Vagina (tissue), 2 donors: ENCODE measurements at regions not wholly inside any gene's neighbourhood (a gene's known extent, or its start where the extent isn't known, plus 50 kb on each side); places are given as distances from the start of the nearest gene placed in this dataset.

Source experiments
- DNase-seq, 2 donors: peaks; one replicate each; pipeline ENCODE4 v3.0.0-alpha.2; 2017; ENCODE audit errors: extremely low spot score in 2 of 2
- H3K27ac ChIP-seq: fragments of 200-600 bp; sonication (generic); one replicate; pipeline ENCODE4 v1.5.1; 2019
- H3K27me3 ChIP-seq: fragments of 200-600 bp; sonication (generic); one replicate; pipeline ENCODE4 v1.5.1; 2019
- H3K36me3 ChIP-seq, 2 donors: fragments of 200-600 bp; sonication (generic); one replicate each; pipeline ENCODE4 v1.5.1; 2017 to 2019
- H3K4me1 ChIP-seq: fragments of 200-600 bp; sonication (generic); one replicate; pipeline ENCODE4 v1.5.1; 2019
- H3K4me3 ChIP-seq, 2 donors: fragments of 200-600 bp; sonication (generic); 1 replicate in 1 of 2; 2 replicates in 1 of 2; pipeline ENCODE4 v1.5.1; 2016 to 2019
- H3K9me3 ChIP-seq: fragments of 200-600 bp; sonication (generic); one replicate; pipeline ENCODE4 v1.5.1; 2019
- CTCF ChIP-seq, 3 experiments: fragments of 450-650 bp in 2 of 3; fragments of 200-600 bp in 1 of 3; sonication (generic) in 1 of 3; IDR thresholded peaks; one replicate each; pipeline ENCODE4 v1.5.1; 2017 to 2019; ENCODE audit warnings: antibody characterized with exemption in 3 of 3, mild to moderate bottlenecking in 2 of 3, moderate library complexity in 2 of 3
- POLR2A ChIP-seq, 2 donors: fragments of 450-650 bp; IDR thresholded peaks; one replicate each; pipeline ENCODE4 v1.6.1; 2017; ENCODE audit warnings: antibody characterized with exemption in 2 of 2, mild to moderate bottlenecking in 2 of 2, moderate library complexity in 2 of 2
- POLR2AphosphoS5 ChIP-seq, 2 donors: sonication (generic); formaldehyde crosslinking; IDR thresholded peaks; one replicate each; pipeline ENCODE4 v1.9.0; 2017; ENCODE audit warnings: antibody characterized with exemption in 2 of 2, mild to moderate bottlenecking in 2 of 2, low read depth in 1 of 2; ENCODE audit not compliant: insufficient read depth in 1 of 2
- intact Hi-C: fragments of 100-400 bp; cut with DNase I; formaldehyde crosslinking; loops from one replicate; pipeline ENCODE4 v1.15.1; 2023

GRCh38 chr5:5572976-5573797, 150.7 kb downstream of the ICE1 start:
- intact Hi-C loops = no loop called here
- peak in 1 of 2 donors; percentile 75 for DNase-seq
- Histone ChIP-seq H3K27me3 (no peaks in the 10 kb centered on the region), H3K9me3 (no peaks in the 10 kb centered on the region), H3K27ac (peak overlapping the region; percentile 67), H3K36me3 (no peaks in the 10 kb centered on the region), H3K4me1 (peaks cover 7% of the 10 kb centered on the region), H3K4me3 (peak overlapping the region in 1 of 2 donors; percentile 10)
- no peak for TF ChIP-seq POLR2AphosphoS5 (IDR thresholded peaks at IDR 0.05; ENCODE audit: insufficient read depth in 1 of 2, low read depth in 1 of 2)
- no peak for TF ChIP-seq CTCF (IDR thresholded peaks at IDR 0.05)
- no peak for TF ChIP-seq POLR2A (IDR thresholded peaks at IDR 0.05)

- Histone ChIP-seq H3K4me3 (peak overlapping the region in 1 of 2 donors; percentile 7), H3K27me3 (no peaks in the 10 kb centered on the region), H3K4me1 (peaks cover 7% of the 10 kb centered on the region), H3K27ac (peak overlapping the region; percentile 67), H3K36me3 (no peaks in the 10 kb centered on the region), H3K9me3 (no peaks in the 10 kb centered on the region)
- TF ChIP-seq CTCF (IDR thresholded peaks at IDR 0.05) (no peak), POLR2AphosphoS5 (IDR thresholded peaks at IDR 0.05; ENCODE audit: insufficient read depth in 1 of 2, low read depth in 1 of 2) (peak in 1 of 2 donors; percentile 11), POLR2A (IDR thresholded peaks at IDR 0.05) (no peak)
- DNase-seq = peak in 1 of 2 donors; percentile 85
- intact Hi-C loops = no loop called here
Measured at GRCh38 chr5:5572010-5572865, 149.8 kb downstream of the ICE1 start.

- Histone ChIP-seq H3K4me1 (peaks cover 7% of the 10 kb centered on the region), H3K4me3 (no peak overlapping the region), H3K36me3 (no peaks in the 10 kb centered on the region), H3K27me3 (no peaks in the 10 kb centered on the region), H3K27ac (no peak overlapping the region), H3K9me3 (no peaks in the 10 kb centered on the region)
- intact Hi-C loops = no loop called here
- DNase-seq = no peak
- TF ChIP-seq POLR2AphosphoS5 (IDR thresholded peaks at IDR 0.05; ENCODE audit: insufficient read depth in 1 of 2, low read depth in 1 of 2) (no peak), POLR2A (IDR thresholded peaks at IDR 0.05) (no peak), CTCF (IDR thresholded peaks at IDR 0.05) (no peak)
Measured at GRCh38 chr5:5570646-5571045, 148.2 kb downstream of the ICE1 start.

- DNase-seq = no peak
- H3K4me3 ChIP-seq = no peak overlapping the region
- H3K9me3 ChIP-seq = no peaks in the 10 kb centered on the region
- H3K27ac ChIP-seq = no peak overlapping the region
- H3K27me3 ChIP-seq = no peaks in the 10 kb centered on the region
- H3K4me1 ChIP-seq = no peaks in the 10 kb centered on the region
- H3K36me3 ChIP-seq = no peaks in the 10 kb centered on the region
- no peak for TF ChIP-seq POLR2A (IDR thresholded peaks at IDR 0.05)
- no peak for TF ChIP-seq CTCF (IDR thresholded peaks at IDR 0.05)
- no peak for TF ChIP-seq POLR2AphosphoS5 (IDR thresholded peaks at IDR 0.05; ENCODE audit: insufficient read depth in 1 of 2, low read depth in 1 of 2)
- intact Hi-C loops = no loop called here
Measured at GRCh38 chr5:5564898-5565297, 142.4 kb downstream of the ICE1 start.
